HEK293 (cell line): ENCODE measurements at regions not wholly inside any gene's neighbourhood (a gene's known extent, or its start where the extent isn't known, plus 50 kb on each side); places are given as distances from the start of the nearest gene placed in this dataset.
"Not testable (repeated sequence)": the region's sequence is repeated elsewhere in the genome, so short reads cannot be mapped to it uniquely, and the experiment has no call there.

Experiments used
- CTCF ChIA-PET: fragments of 350-600 bp; formaldehyde crosslinking; extraction: SDS; loops from one replicate; lab custom pipeline; 2021; ENCODE audit warnings: antibody characterized with exemption; lab: Yijun Ruan, JAX
- POLR2A ChIA-PET: fragments of 300-600 bp; formaldehyde crosslinking; extraction: SDS; loops from one replicate; lab custom pipeline; 2020; ENCODE audit warnings: antibody characterized with exemption, inconsistent platforms; lab: Yijun Ruan, JAX
- H3K27ac ChIP-seq: fragments of 200-500 bp; sonication (Bioruptor generic); 2 replicates; pipeline ENCODE4 v1.5.1; 2014; ENCODE audit warnings: low read depth, low read length, control low read depth, inconsistent platforms; ENCODE audit errors: extremely low read depth
- H3K36me3 ChIP-seq, 2 experiments: fragments of 200-500 bp in 1 of 2; sonication (Bioruptor generic) in 1 of 2; 1 replicate in 1 of 2; 2 replicates in 1 of 2; pipeline ENCODE4 v1.5.1; 2014 to 2017; ENCODE audit warnings: inconsistent platforms in 2 of 2, low read length in 2 of 2; ENCODE audit not compliant: control insufficient read depth in 2 of 2, insufficient read depth in 1 of 2
- H3K4me1 ChIP-seq: fragments of 200-500 bp; sonication (Bioruptor generic); 2 replicates; pipeline ENCODE4 v1.5.1; 2014; ENCODE audit warnings: mild to moderate bottlenecking, low read length, inconsistent platforms; ENCODE audit not compliant: control insufficient read depth, insufficient read depth
- H3K4me3 ChIP-seq: 2 replicates; pipeline ENCODE4 v1.5.1; 2011; ENCODE audit warnings: low read depth, mild to moderate bottlenecking, control low read depth, low read length, moderate library complexity
- H3K9me3 ChIP-seq: fragments of 200-500 bp; sonication (Bioruptor generic); 2 replicates; pipeline ENCODE4 v1.5.1; 2014; ENCODE audit warnings: low read depth, low read length, inconsistent platforms; ENCODE audit not compliant: control insufficient read depth, insufficient read depth
- KLF17 ChIP-seq: fragments of 450-650 bp; formaldehyde crosslinking; IDR thresholded peaks from 2 replicates; pipeline ENCODE4 v1.5.1; 2016; ENCODE audit warnings: missing biosample characterization, missing genetic modification characterization
- RBAK ChIP-seq: fragments of 450-650 bp; formaldehyde crosslinking; IDR thresholded peaks from 2 replicates; pipeline ENCODE4 v1.5.1; 2016; ENCODE audit warnings: missing biosample characterization, missing genetic modification characterization
- ZBTB17 ChIP-seq: fragments of 450-650 bp; formaldehyde crosslinking; IDR thresholded peaks from 2 replicates; pipeline ENCODE4 v1.5.1; 2016; ENCODE audit warnings: missing biosample characterization, missing genetic modification characterization
- ZBTB26 ChIP-seq: fragments of 450-650 bp; formaldehyde crosslinking; optimal IDR thresholded peaks from 2 replicates; pipeline ENCODE3; 2016; ENCODE audit warnings: missing biosample characterization, mild to moderate bottlenecking, missing genetic modification characterization
- ZBTB8A ChIP-seq: fragments of 450-650 bp; formaldehyde crosslinking; IDR thresholded peaks from 2 replicates; pipeline ENCODE4 v1.5.1; 2016; ENCODE audit warnings: missing biosample characterization, missing genetic modification characterization
- ZFP41 ChIP-seq: fragments of 450-650 bp; formaldehyde crosslinking; IDR thresholded peaks from 2 replicates; pipeline ENCODE4 v1.5.1; 2016; ENCODE audit warnings: missing biosample characterization, missing genetic modification characterization, borderline replicate concordance
- ZIC2 ChIP-seq: fragments of 450-650 bp; formaldehyde crosslinking; IDR thresholded peaks from 2 replicates; pipeline ENCODE4 v1.5.1; 2016; ENCODE audit warnings: missing biosample characterization, missing genetic modification characterization
- ZNF133 ChIP-seq: fragments of 450-650 bp; formaldehyde crosslinking; IDR thresholded peaks from 2 replicates; pipeline ENCODE4 v1.5.1; 2016; ENCODE audit warnings: missing biosample characterization, missing genetic modification characterization
- ZNF155 ChIP-seq: fragments of 450-650 bp; formaldehyde crosslinking; IDR thresholded peaks from 2 replicates; pipeline ENCODE4 v1.5.1; 2016; ENCODE audit warnings: missing biosample characterization, missing genetic modification characterization
- ZNF211 ChIP-seq: fragments of 450-650 bp; formaldehyde crosslinking; IDR thresholded peaks from 2 replicates; pipeline ENCODE4 v1.5.1; 2016; ENCODE audit warnings: low read depth, missing biosample characterization, missing genetic modification characterization
- ZNF324 ChIP-seq: fragments of 450-650 bp; formaldehyde crosslinking; IDR thresholded peaks from 2 replicates; pipeline ENCODE4 v1.5.1; 2016; ENCODE audit warnings: missing biosample characterization, missing genetic modification characterization
- ZNF398 ChIP-seq: fragments of 450-650 bp; formaldehyde crosslinking; IDR thresholded peaks from 2 replicates; pipeline ENCODE4 v1.5.1; 2017; ENCODE audit warnings: missing biosample characterization, missing genetic modification characterization
- ZNF488 ChIP-seq: fragments of 450-650 bp; formaldehyde crosslinking; IDR thresholded peaks from 2 replicates; pipeline ENCODE4 v1.5.1; 2016; ENCODE audit warnings: missing biosample characterization, missing genetic modification characterization
- ZNF549 ChIP-seq: fragments of 450-650 bp; IDR thresholded peaks from 2 replicates; pipeline ENCODE4 v1.5.1; 2018; ENCODE audit warnings: missing biosample characterization, missing genetic modification characterization, mild to moderate bottlenecking, inconsistent platforms, moderate library complexity
- ZNF596 ChIP-seq: fragments of 450-650 bp; IDR thresholded peaks from 2 replicates; pipeline ENCODE4 v1.5.0; 2018; ENCODE audit warnings: missing biosample characterization, mild to moderate bottlenecking, missing genetic modification characterization, moderate library complexity
- ZNF747 ChIP-seq: fragments of 450-650 bp; formaldehyde crosslinking; IDR thresholded peaks from 2 replicates; pipeline ENCODE4 v1.5.1; 2016; ENCODE audit warnings: missing biosample characterization, missing genetic modification characterization
- ZSCAN18 ChIP-seq: fragments of 450-650 bp; formaldehyde crosslinking; IDR thresholded peaks from 2 replicates; pipeline ENCODE4 v1.5.1; 2016; ENCODE audit warnings: missing biosample characterization, missing genetic modification characterization
- ZSCAN23 ChIP-seq: fragments of 450-650 bp; formaldehyde crosslinking; IDR thresholded peaks from 2 replicates; pipeline ENCODE4 v1.5.1; 2016; ENCODE audit warnings: missing biosample characterization, missing genetic modification characterization

- Histone ChIP-seq H3K27ac (no peak overlapping the region), H3K36me3 (no peaks in the 10 kb centered on the region), H3K4me1 (no peaks in the 10 kb centered on the region), H3K9me3 (no peaks in the 10 kb centered on the region), H3K4me3 (no peak overlapping the region)
- ChIA-PET CTCF (no interaction called here), POLR2A (no interaction called here)
- TF ChIP-seq RBAK (tag by site-specific recombination) (no peak), ZNF155 (tag by site-specific recombination) (no peak), ZNF324 (tag by site-specific recombination) (no peak), ZNF549 (tag by site-specific recombination) (no peak), ZFP41 (tag by site-specific recombination) (no peak), ZIC2 (no peak), ZSCAN18 (tag by site-specific recombination) (no peak), ZBTB17 (tag by site-specific recombination) (no peak), ZBTB26 (tag by site-specific recombination) (no peak), ZNF211 (tag by site-specific recombination) (no peak), ZBTB8A (tag by site-specific recombination) (no peak), KLF17 (tag by site-specific recombination) (no peak), ZNF747 (no peak), ZNF488 (tag by site-specific recombination) (no peak), ZSCAN23 (no peak), ZNF596 (no peak), ZNF398 (tag by site-specific recombination) (no peak), ZNF133 (tag by site-specific recombination) (no peak)
These were observed 242.7 kb upstream of the VSTM2A start for GRCh38 chr7:54299426-54299825.

- H3K4me3 ChIP-seq, CTCF ChIA-PET, H3K27ac ChIP-seq, H3K4me1 ChIP-seq, H3K9me3 ChIP-seq, POLR2A ChIA-PET, H3K36me3 ChIP-seq: not testable (repeated sequence)
These were observed 226.2 kb upstream of the VSTM2A start for GRCh38 chr7:54315955-54316354.
